NCI-H345 treated with DMSO at 0.1 percent for 48 hours (cell line): ENCODE measurements at regions not wholly inside any gene's neighbourhood (a gene's known extent, or its start where the extent isn't known, plus 50 kb on each side); places are given as distances from the start of the nearest gene placed in this dataset.

ENCODE experiments used
- DNase-seq: peaks from one replicate; lab custom pipeline; 2025; ENCODE audit not compliant: unreplicated experiment; lab: John Stamatoyannopoulos, UW

DNA sequence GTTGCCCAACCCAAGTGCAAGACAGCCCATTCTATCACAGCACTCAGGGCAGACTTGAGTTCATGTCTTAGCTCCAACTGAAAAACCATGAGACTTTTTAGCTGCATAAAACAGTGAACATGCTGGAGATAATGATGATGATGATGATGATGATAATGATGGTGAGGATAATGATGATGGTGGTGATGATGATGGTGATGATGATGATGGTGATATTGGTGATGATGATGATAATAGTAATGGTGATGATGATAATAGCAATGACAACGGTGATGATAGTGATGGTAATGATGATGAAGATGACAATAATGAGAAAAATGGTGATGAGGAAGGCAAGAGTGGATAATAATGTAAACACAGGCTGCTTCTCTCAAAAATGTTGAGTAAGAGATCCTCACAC, 576.2 kb downstream of the BCL11B start:
- DNase-seq, result no peak

DNA sequence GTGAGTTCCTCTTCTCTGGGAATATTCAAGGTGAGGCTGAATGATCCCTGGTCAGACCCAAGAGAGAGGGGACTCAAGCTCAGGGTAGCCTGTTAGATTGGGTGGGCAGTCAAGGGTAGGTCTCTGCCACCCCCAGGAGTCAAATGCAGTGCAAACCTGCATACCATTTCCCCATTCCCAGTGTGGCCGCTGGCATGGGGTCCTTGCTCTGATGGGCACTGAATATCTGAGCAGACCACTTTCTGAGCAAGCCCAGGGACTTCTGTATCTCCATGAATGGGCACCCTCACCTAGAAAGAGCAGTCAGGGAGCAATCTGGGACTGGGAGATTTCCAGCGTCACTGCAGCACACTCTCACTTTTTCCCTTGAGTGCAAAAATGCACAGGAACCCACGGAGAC, 573.7 kb downstream of the BCL11B start:
- no peak for DNase-seq

DNA sequence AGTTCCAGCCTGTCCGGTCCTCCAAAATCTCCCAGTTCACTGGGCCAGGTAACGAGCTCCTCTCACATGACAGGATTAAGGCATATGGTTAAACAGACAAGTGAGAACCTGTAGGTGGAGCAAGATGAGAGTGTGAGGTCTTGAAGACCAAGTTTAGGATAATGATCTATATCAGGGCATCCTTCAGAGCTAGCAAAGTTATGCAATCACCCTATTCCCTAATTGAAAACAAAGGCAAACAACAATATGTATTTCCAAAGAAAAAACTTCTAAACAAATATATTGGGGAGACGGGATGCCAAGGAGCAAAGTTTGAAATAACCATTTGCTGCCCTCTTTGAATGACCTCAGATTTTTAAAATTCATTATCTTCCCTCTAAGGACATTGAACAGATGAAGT, 571.2 kb downstream of the BCL11B start:
- DNase-seq, result no peak

DNA sequence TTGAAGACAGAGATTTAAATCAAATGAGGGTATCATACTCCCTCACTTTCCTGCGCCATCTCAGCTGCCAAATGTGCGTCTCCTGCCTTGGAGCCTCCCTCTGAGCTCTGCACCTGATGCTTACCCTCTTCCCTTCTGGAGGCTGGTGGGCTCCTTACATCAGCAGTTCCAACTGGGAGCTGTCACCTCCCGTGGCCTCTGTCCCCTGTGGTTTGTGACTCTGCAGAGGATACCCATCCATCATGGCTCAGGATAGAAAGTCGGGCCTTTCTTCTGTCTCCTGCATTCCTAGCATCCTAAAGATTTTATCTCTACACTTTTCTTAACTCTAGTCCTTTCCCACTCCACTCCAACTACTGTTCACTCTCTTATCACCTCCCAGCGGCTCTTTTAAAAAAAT, 570.6 kb downstream of the BCL11B start:
- DNase-seq, result no peak

DNA sequence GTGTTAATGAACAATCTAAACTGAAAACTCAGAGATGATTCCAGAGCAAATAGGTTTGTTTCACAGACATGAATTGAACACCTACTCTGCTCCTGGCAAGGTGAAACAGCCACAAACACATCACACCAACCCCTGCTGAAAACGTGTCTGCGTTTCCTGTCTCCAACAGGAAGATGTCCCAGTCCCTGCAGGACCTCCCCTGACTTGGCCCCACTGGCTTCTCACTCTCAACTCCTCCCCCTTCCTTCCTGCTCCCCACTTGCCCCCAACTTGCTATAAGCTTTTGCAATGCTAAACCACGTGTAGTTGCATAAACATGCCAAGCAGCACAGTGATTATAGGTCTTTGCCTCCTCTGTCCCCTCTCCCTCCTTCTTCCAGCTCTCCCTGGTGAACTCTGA, 567.6 kb downstream of the BCL11B start:
- no peak for DNase-seq

DNA sequence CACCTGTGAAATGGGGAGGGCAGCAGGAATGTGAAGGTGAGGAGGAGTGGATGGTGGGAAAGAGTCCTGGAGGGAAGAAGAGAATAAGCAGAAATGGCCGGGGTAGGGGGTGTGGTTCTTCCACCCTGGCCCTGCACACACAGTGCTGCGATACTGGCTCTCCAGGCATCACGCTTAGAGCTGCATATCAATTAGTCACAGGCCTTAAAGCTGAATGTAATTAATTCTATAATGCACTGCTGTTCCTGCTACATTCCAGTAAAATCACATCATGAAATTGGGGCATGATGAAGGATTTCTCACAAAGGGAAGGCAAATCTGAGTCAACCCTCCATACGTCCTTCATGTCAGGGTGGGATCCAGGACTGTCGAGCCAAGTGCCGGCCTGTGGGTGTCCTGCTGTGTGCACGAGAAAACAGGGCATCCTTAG, 566.1 kb downstream of the BCL11B start:
- no peak for DNase-seq

DNA sequence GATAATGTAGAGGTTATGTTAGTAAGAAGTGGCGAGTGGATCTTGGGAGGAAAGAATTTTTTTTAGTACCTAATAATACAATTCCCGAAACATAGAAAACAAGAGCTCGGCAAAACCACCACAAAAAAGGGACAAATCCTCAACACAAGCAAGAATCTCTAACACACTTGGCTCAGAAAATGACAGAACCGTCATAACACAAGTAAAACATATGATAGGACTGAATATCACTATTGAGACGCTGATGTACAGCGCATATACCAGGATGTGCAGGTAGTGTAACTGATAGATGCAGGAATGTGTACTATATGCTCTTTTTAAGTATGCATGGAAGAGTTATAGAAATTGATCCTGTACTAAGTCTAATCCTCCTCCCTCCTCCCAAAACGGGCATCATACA, 564.5 kb downstream of the BCL11B start:
- no peak for DNase-seq

DNA sequence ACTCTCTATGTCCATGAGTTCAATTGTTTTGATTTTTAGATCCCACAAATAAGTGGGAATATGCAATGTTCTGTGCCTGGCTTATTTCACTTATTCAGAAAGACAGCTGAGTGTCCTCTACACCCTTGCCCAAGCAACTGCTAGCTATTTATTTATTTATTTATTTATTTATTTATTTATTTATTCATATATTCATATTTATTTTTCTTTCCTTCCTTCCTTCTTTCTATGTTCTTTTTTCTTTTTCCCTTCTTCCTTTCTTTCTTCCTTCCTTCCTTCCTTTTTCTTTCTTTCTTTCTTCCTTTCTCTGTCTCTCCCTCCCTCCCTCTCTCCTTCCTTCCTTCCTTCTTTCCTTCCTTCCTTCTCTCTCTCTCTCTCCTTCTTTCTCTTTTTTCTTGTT, 563.4 kb downstream of the BCL11B start:
- no peak for DNase-seq

DNA sequence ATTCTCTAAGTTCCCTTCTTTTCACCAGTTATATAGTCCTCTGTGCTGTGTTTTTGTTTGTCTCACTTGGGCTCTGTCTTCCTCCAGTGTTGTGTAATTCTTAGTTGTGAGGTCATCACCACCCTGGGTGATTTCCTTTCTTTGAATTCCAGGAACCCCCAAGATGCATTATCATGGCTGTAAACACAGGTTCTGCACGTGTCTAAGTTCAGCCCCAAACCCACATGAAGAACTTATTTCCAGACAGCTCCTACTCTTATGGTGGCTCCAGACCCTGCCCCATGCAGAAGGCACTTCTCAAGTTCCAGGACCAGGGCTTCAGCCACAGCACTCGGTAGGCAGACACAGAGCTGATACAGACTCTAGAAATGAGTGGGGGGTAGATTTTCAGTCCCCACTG, 560.5 kb downstream of the BCL11B start:
- no peak for DNase-seq

DNA sequence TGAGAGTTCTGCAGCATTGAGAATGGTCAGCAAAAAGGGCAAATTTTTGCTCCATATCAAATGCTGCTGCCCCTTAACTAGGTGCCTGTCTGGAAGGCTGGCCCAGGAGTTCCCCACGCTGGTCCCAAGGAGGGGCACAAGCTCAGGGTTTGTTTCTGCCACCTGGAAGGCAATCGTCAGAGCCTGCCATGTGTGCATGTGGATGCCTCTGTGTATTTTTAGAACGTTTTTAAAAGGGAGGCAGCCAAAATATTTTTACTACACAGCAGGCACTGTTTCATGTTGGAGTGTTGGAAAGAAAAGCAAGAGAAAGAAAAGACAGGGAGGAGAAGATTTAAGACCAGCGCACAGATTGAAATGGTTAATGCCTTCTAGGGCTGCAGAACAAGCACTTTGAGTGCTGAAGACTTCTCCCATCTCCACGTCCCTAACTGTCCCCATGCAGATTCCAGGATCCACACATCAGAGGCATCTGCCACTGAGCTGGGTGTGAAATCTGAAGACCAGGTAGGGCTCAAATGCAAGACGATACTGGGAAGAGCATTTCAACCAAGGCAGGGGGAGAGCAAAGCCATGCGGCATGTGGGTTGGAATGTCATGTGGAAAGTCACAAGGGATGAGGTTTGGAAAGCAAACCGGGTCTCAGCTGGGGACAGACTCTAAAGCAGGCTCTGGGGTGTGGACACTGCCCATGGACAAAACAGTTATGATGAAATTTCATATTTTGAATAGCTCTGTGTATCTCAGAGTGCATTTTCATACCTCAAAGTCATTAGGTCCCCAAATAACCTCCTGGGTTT, 557.2 kb downstream of the BCL11B start:
- DNase-seq, result no peak

DNA sequence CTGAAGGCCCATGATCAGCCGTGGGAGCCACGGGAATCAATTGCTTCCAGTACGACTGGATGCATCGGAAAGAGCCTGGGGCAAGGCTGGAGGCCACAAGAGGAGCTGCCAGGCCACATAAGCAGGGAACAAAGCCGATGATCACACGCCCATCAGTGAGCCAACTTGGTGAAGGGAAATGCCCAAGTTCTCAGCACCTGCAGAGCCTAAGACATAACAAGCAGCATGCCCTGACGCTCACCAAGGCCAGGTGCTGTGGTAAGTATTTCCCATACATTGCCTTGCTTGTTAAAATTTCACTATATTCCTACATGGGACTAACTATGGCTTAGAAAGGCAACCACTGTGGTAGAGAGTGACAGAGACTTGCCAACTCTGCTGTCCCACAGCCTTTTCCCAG, 555.9 kb downstream of the BCL11B start:
- no peak for DNase-seq

DNA sequence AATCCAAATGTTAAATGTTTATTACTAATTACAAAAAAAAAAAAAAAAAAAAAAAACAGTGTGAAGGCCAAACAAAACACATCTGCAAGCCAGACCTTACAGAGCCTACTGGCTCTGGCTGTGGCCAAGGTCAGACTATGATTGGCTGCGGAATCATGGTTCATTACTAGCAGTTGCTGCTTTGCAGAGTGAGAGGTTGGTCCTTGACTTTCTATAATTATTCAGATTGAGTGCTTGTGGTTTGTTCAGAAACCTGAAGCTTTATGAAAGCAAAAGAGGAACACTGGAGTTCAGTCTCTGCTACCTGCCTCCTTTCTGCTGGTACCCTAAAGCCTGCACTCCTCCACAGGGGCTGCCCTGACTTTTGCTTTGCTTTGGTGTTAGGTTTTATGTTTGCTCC, 550.9 kb downstream of the BCL11B start:
- DNase-seq, result no peak

DNA sequence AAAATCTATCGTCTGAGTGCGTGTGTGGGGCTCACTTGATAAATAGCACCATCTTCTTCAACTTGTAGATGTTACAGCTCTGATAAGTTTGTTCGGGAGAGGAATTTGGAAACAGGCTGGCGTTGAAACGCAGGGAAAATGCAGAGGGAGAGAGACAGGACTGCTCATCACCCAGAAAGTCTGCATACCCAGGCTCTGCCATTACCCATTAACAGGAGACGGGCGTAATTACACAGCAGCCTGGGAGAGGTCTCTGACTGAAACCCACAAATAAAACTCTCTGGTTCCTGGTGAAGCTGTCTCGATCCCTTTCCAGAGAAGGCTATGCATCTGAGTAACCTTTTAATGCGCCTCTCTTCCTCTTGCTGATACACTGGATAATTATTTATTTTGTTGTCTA, 547.3 kb downstream of the BCL11B start:
- DNase-seq, result no peak

DNA sequence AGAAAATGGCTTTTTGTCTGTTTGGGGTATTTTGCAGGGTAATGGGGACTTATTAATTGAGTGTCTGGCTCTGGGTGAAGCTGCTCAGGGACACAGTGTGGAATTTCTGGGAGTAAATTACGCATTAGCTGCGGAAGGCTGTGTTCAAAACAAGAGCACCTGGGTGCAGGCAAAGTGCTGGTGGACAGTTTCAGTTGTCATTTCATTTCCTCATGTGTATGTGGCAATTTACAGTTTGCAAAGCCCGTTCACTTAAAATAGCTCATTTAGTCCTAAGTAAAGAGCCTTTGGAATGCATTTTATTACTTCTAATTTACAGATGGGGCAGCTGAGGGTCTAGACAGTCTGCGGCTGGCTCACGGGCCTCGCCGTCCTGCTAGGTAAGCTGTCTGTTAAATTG, 546.8 kb downstream of the BCL11B start:
- DNase-seq, result no peak

DNA sequence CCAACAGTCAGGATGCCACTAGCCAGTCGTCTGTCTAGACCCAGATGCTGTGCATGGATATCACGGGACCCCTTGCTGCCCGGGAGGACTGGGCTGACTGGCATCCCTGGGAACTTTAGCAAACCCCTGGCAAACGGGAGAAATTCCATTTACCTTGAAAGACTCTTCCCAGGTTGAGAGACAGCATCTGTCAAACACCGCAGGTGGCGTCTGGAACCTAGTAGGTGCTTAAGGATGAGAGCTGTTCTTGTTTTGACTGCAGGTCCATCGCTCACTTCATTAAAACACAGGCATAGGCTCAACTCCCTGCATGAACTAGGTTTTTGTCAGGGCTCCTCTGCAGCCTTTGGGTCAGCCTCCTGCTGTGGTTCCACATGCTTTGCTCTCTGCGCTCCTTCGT, 546.3 kb downstream of the BCL11B start:
- no peak for DNase-seq

DNA sequence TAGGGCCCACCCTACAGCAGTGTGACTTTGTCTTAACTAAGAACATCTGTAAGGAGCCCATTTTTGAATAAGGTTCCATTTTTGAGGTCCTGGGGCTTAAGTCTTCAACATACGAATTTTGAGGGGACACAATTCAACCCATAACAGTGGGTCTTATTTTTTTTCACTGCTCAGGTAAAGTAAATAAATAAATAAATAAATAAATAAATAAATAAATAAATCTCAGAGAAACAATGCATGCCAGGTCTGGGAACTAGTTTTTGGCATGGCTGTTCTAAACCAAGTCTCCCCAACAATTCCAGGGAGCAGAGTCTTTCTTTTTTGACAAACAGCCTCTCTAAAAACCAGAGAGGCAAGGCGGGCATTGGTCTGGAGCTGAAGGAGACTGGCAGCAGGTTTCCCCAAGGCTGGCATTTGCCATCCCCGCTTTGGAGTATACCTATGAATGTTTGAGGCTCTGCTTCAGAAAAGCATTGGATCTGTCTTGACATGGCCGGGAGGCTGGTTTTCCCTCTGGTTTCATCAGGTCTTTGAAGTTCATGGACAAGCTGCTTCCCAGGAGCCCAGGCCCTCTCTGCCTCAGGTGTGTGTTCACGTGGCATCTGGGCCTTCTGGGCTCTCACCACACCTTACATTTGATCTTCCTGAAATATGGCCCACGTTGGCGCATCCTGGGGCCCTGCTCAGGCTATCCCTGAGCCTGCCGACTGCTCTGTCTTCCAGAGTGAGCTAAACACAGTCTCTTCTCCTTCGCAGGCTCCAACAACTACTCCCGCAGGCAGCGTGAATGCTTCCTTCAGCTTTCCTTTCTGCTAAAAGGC, 545.2 kb downstream of the BCL11B start:
- DNase-seq, result no peak

DNA sequence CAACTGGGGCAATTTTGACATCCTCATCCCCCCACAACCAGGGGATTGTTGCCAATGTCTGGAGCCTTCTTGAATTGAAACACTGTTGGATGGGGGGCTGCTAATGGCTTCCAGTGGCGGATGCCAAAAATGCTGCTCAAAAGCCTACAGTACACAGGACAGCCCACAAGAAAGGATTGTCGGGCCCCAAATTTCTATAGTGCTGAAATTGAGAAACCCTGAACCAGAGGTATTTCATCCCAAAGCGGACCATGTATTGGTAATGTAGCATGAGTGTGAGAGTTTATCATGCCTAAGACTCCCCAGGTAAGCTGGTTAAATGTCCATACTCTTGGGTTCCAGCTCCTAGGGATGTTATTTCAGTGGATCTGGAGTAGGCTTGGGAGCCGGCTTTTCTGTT, 544.0 kb downstream of the BCL11B start:
- no peak for DNase-seq

DNA sequence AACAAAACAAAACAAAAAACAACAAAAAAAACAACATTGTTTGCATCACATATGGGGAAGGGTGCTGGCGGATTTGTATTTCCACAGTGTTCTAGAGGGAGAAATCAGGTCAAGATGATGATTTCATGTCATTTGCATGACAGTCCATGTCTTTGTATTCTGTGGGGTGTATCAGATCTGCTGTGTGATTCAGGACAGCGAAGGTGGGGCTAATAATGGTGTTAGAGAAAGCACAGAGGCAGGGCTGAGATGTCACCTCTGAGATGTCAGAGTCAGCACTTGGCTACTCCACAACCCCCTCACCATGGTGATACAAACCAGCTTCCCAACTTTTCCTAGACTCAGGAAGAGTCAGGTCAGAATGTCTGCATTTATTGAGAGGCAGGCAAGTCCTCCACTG, 543.2 kb downstream of the BCL11B start:
- DNase-seq, result no peak

DNA sequence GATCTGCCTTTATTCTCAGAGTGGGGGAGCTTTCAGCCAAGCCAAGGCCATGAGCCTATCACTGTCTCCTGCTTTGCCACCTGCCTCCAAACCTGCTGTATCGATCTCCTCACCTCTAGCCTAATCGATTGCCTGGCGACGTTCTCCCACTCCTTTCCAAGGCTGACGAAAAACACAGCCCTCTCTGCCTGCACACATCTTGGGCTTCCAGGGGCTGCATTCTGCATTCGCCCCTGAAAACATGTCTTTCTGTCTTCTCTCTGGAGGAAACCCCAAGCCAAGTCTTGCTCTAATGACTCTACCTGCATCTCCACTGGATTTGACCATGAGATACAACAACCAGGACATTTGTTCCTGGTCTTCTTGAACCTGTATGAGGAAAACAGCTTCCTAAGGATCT, 540.7 kb downstream of the BCL11B start:
- no peak for DNase-seq

DNA sequence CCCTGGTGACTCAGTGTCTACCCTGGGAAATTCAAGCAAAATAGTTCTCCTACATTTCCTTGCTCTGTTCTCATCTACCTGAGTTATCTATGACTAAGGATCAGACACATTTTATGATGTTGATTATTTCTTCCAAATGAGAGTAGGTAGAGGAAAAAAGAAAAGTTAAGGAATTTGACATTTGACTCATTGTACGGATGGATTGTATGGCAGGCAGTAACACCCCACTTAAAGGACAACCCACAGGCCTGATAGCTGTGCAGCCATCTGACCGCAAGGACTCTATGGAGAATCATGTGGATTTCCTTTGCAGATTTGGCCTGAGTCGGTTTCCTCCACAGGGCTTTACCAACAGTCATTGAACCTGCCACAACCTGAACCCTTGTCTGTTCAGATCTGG, 540.3 kb downstream of the BCL11B start:
- DNase-seq, result no peak

DNA sequence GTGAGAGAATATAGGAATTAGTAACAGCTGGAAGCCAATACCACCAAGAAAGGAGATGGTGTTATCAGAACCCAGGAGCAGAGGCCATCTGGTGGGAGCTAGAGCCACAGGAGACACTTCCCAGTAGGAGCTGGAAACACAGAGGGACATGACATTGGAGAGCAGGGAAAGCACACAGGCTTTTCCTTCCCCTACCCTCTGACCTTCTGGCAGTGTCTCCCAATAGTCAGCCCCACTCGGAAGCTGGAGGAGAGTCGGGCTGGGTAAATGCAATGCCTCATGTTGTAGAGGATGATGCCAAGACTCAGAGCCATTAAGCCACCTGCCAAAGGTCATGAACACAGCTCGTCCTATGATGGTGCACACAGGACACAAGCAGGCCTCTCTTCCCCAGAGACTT, 538.5 kb downstream of the BCL11B start:
- DNase-seq, result no peak

DNA sequence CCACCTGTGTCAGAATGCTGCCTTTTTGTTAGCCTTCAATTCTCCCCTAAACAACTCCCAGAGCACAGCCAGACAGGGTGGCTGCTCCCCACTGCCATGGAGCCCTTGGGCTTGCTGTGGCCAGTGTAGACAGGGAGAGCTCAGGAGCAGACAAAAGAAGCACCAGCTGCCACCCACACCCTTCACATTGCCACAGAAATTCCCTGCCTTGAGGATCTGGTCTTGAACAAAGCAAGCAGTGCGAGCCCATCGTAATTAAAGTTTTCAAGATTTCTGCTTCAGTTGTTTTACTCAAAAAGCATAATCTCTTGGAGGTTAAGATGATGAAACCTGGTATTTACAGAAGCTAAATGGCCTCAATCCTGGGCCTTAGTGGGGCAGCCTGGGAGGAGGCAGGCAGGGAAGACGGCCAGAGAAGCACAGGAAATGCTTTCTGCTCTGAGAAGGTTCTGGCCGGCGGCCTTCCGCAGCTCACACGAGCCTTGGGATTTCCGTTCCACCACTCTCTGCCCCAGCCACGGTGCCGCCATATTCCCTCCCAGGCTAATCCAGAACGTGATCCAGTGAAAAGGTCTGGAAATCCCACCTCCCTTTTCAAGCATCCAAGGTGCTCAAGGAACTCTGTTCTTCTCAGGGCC, 535.2 kb downstream of the BCL11B start:
- DNase-seq, result no peak
